GM12891 (cell line): ENCODE measurements at regions not wholly inside any gene's neighbourhood (a gene's known extent, or its start where the extent isn't known, plus 50 kb on each side); places are given as distances from the start of the nearest gene placed in this dataset.

Source experiments
- POLR2A ChIP-seq: IDR thresholded peaks from 2 replicates; pipeline ENCODE4 v1.6.1; 2011; ENCODE audit warnings: low read depth, low read length, control low read depth
- SPI1 ChIP-seq: IDR thresholded peaks from 2 replicates; pipeline ENCODE4 v1.6.1; 2011; ENCODE audit warnings: low read depth, low read length, control low read depth

GRCh38 chr15:29433507-29434248 is 164.1 kb upstream of the NSMCE3 start:
- TF ChIP-seq POLR2A (no peak), SPI1 (no peak)
